ENCODE measurements at regions not wholly inside any gene's neighbourhood (a gene's known extent, or its start where the extent isn't known, plus 50 kb on each side); places are given as distances from the start of the nearest gene placed in this dataset.

DNA sequence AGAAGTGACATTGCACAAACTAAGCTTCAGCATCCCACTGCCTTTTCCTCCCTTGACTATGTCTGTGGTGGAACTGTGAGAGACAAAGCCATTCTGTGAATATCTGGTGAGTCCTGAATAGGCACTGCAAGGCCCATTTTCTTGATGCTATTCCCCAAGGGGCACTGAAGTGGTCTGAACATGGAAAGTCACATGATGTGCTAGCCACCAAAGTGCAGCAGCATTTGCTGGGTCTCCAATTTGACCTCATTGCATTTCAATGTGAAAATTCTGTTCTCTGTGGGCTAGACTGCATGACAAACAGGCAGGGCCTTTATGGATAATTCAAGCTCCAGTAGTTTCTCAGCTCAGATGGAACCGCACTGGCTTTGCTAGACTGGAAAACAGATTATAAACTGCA lies 627.4 kb upstream of the BOD1L1 start:
- H4K91ac ChIP-seq (ENCODE audit: insufficient read length, low read depth, low read length): no peak overlapping the region

More for the DNA sequence above, 627.4 kb upstream of the BOD1L1 start:
- Histone ChIP-seq H3K79me2 (ENCODE audit: insufficient read depth, low read length) (no peaks in the 10 kb centered on the region), H3K9me3 (ENCODE audit: control insufficient read depth, low read depth, low read length) (no peaks in the 10 kb centered on the region), H4K5ac (ENCODE audit: insufficient read length, low read depth, low read length) (no peak overlapping the region), H3T11ph (ENCODE audit: low read length) (no peak overlapping the region), H2AK5ac (ENCODE audit: insufficient read length, low read length) (no peak overlapping the region), H3K23me2 (ENCODE audit: insufficient read length, low read depth, low read length, poor library complexity, severe bottlenecking) (no peaks in the 10 kb centered on the region), H3K4ac (ENCODE audit: low read depth, low read length) (no peak overlapping the region), H3K4me2 (ENCODE audit: insufficient read depth, insufficient read length, low read length) (no peak overlapping the region), H3K27ac (ENCODE audit: insufficient read length, low read depth, low read length) (no peak overlapping the region), H3K18ac (ENCODE audit: insufficient read length, low read depth, low read length) (no peak overlapping the region), H2BK15ac (ENCODE audit: low read depth, low read length) (no peak overlapping the region), H2BK20ac (ENCODE audit: low read depth, low read length, poor library complexity, severe bottlenecking) (no peak overlapping the region), H3K23ac (ENCODE audit: insufficient read length, low read depth, low read length) (no peak overlapping the region), H3K4me1 (ENCODE audit: insufficient read depth, low read length) (no peaks in the 10 kb centered on the region), H3K27me3 (ENCODE audit: insufficient read depth, low read length) (no peaks in the 10 kb centered on the region), H4K20me1 (ENCODE audit: control insufficient read depth, insufficient read depth, insufficient read length) (no peaks in the 10 kb centered on the region), H2BK5ac (ENCODE audit: insufficient read length, low read length) (no peak overlapping the region), H2BK120ac (ENCODE audit: low read depth, low read length, poor library complexity, severe bottlenecking) (no peak overlapping the region), H2BK12ac (ENCODE audit: insufficient read length, low read depth, low read length) (no peak overlapping the region), H3K56ac (ENCODE audit: insufficient read length, low read depth, low read length) (no peak overlapping the region), H3K14ac (ENCODE audit: insufficient read depth, low read length) (no peak overlapping the region), H4K8ac (replicated peaks; ENCODE audit: insufficient read length, low read depth, low read length) (no peak overlapping the region), H3K79me1 (ENCODE audit: insufficient read depth, low read depth, low read length, poor library complexity, severe bottlenecking) (no peaks in the 10 kb centered on the region), H3K9ac (ENCODE audit: extremely low read depth, insufficient read length, low read length) (no peak overlapping the region), H2AFZ (ENCODE audit: low read length) (no peak overlapping the region)
- no peak for DNase-seq
- Mint-ChIP-seq H3K36me3 (ENCODE audit: insufficient read depth in 1 of 3, low read depth in 3 of 3) (peaks cover 0 to 7% (median 3%) of the 10 kb centered on the region in 3 experiments; a peak in 3 of 7 replicates), H3K9me3 (peaks cover 3 to 5% of the 10 kb centered on the region in 2 experiments; a peak in 2 of 5 replicates), H3K4me1 (peaks cover 2 to 7% of the 10 kb centered on the region in 2 experiments; a peak in 3 of 4 replicates), H3K27me3 (ENCODE audit: low read depth) (no peaks in the 10 kb centered on the region), H3K4me3 (no peak overlapping the region), H3K27ac (no peak overlapping the region)
- TF ChIP-seq, protein P1, sequence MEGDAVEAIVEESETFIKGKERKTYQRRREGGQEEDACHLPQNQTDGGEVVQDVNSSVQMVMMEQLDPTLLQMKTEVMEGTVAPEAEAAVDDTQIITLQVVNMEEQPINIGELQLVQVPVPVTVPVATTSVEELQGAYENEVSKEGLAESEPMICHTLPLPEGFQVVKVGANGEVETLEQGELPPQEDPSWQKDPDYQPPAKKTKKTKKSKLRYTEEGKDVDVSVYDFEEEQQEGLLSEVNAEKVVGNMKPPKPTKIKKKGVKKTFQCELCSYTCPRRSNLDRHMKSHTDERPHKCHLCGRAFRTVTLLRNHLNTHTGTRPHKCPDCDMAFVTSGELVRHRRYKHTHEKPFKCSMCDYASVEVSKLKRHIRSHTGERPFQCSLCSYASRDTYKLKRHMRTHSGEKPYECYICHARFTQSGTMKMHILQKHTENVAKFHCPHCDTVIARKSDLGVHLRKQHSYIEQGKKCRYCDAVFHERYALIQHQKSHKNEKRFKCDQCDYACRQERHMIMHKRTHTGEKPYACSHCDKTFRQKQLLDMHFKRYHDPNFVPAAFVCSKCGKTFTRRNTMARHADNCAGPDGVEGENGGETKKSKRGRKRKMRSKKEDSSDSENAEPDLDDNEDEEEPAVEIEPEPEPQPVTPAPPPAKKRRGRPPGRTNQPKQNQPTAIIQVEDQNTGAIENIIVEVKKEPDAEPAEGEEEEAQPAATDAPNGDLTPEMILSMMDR (conservative IDR thresholded peaks at IDR 0.05): no peak
- no CpG with 5 or more reads among the region's 1 CpG for WGBS (ENCODE audit: extremely low coverage, insufficient read length, low lambda C conversion rate)

Measured in H9 (cell line).